ENCODE measurements at regions not wholly inside any gene's neighbourhood (a gene's known extent, or its start where the extent isn't known, plus 50 kb on each side); places are given as distances from the start of the nearest gene placed in this dataset.
A peak's percentile ranks its signal among the peaks of the same experiment; 100 is the strongest.

DNA sequence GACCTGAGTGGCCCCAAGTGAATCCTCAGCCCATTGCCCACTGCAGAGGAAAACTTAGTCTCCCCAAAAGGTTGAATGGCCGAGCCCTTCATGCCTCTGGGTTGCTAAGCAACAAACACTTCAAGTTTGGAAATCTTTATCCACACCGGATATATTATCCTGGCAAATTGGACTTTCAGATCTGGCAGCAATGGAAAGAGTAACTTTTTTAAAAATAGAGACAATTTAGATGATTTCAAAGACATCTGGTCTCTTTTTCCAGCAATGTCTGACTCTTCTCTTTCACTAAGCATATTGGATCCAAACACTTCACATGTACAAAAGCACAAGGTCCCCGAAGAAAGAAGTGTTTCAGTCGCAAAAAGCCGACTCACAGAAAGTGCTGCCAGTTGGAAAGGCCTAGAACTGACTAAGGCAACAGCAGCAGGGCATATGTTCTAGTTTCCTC, 505.3 kb downstream of the SOX6 start:
- Histone ChIP-seq H3K9me2 (replicated peaks; ENCODE audit: low read length) (no peaks in the 10 kb centered on the region), H3K27ac (ENCODE audit: low read length) (no peak overlapping the region), H3K79me2 (ENCODE audit: low read length) (no peaks in the 10 kb centered on the region), H3K9me3 (ENCODE audit: low read length) (no peaks in the 10 kb centered on the region), H3K4me3 (ENCODE audit: low read length) (no peak overlapping the region), H3K4me2 (ENCODE audit: low read length) (no peak overlapping the region), H3K4me1 (ENCODE audit: insufficient read depth, low read length) (no peaks in the 10 kb centered on the region), H3K27me3 (ENCODE audit: low read length) (no peaks in the 10 kb centered on the region), H3K36me3 (ENCODE audit: low read depth, low read length) (no peaks in the 10 kb centered on the region), H3K9ac (ENCODE audit: low read length) (no peak overlapping the region), H4K20me1 (ENCODE audit: low read length) (no peaks in the 10 kb centered on the region), H3F3A (ENCODE audit: low read length, unreplicated experiment) (no peaks in the 10 kb centered on the region), H2AFZ (ENCODE audit: low read length) (no peak overlapping the region)
- CTCF ChIA-PET: no interaction called here
- intact Hi-C loops (cut with micrococcal nuclease): no loop called here
- POLR2A ChIA-PET (ENCODE audit: unreplicated experiment): no interaction called here
- BruUV-seq (replicated peaks): no TSS peak
- no peak for ATAC-seq
- DNase-seq: no peak
- TF ChIP-seq EZH2 (IDR thresholded peaks at IDR 0.05; ENCODE audit: low read length, unreplicated experiment) (no peak), EZH2phosphoT487 (IDR thresholded peaks at IDR 0.05; ENCODE audit: borderline replicate concordance, low read length) (no peak)
- TF ChIP-seq, protein P1, sequence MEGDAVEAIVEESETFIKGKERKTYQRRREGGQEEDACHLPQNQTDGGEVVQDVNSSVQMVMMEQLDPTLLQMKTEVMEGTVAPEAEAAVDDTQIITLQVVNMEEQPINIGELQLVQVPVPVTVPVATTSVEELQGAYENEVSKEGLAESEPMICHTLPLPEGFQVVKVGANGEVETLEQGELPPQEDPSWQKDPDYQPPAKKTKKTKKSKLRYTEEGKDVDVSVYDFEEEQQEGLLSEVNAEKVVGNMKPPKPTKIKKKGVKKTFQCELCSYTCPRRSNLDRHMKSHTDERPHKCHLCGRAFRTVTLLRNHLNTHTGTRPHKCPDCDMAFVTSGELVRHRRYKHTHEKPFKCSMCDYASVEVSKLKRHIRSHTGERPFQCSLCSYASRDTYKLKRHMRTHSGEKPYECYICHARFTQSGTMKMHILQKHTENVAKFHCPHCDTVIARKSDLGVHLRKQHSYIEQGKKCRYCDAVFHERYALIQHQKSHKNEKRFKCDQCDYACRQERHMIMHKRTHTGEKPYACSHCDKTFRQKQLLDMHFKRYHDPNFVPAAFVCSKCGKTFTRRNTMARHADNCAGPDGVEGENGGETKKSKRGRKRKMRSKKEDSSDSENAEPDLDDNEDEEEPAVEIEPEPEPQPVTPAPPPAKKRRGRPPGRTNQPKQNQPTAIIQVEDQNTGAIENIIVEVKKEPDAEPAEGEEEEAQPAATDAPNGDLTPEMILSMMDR (conservative IDR thresholded peaks at IDR 0.05; ENCODE audit: low read depth, low read length): no peak

DNA sequence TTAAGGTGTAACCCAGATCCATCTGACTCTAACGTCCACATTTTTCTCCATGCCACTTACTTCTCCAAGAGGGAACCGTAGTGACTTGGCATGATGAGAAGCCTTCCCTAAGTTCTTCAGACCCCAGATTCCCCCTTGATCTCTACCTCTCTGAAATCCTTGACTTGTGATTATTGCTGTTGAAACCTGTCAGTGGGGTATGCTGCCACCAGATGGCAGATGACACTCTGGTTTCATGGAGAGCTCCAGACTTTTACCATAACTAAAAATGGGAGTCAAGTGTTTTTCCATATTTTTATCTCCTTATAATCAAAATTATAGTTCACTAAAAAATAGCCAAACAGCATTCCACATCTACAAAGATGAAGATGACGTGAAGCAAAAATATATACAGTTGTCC, 504.2 kb downstream of the SOX6 start:
- no peak for ATAC-seq

DNA sequence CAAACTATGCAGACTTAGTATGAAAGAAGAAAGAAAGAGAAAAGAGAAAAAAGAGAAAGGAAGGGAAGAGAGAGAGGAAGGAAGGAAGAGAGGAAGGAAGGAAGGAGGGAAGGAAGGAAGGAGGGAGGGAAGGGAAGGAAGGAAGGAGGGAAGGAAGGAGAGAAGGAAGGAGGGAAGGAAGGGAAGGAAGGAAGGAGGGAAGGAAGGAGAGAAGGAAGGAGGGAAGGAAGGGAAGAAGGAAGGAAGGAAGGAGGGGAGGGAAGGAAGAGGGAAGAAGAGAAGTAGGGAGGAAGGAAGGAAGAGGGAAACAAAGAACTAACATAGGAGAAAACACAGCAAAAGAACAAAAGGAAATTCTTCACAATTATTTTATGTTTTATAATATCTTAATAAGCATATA, 502.1 kb downstream of the SOX6 start:
- H3K9me3 ChIP-seq (ENCODE audit: low read length): no peaks in the 10 kb centered on the region
- POLR2A ChIA-PET (ENCODE audit: unreplicated experiment): no interaction called here
- ATAC-seq: no peak

More for the DNA sequence above, 504.2 kb downstream of the SOX6 start:
- intact Hi-C loops (cut with micrococcal nuclease): no loop called here
- no peaks in the 10 kb centered on the region for H3F3A ChIP-seq (ENCODE audit: low read length, unreplicated experiment)
- H2AFZ ChIP-seq (ENCODE audit: low read length): no peak overlapping the region
- no peaks in the 10 kb centered on the region for H3K9me3 ChIP-seq (ENCODE audit: low read length)
- no peaks in the 10 kb centered on the region for H3K9me2 ChIP-seq (replicated peaks; ENCODE audit: low read length)
- H4K20me1 ChIP-seq (ENCODE audit: low read length): no peaks in the 10 kb centered on the region
- ChIA-PET POLR2A (ENCODE audit: unreplicated experiment) (no interaction called here), CTCF (interaction anchor here (0.6 to 1.0 kb wide), 2 partner anchors 332 to 761 kb away, joined by 3 to 4 read pairs; no protein-coding TSS in a partner anchor)
- TF ChIP-seq, protein P1 (conservative IDR thresholded peaks at IDR 0.05; ENCODE audit: low read depth, low read length): peak; percentile 41
- TF ChIP-seq EZH2 (IDR thresholded peaks at IDR 0.05; ENCODE audit: low read length, unreplicated experiment): no peak
- H3K79me2 ChIP-seq (ENCODE audit: low read length): no peaks in the 10 kb centered on the region
- H3K4me1 ChIP-seq (ENCODE audit: insufficient read depth, low read length): no peaks in the 10 kb centered on the region
- H3K9ac ChIP-seq (ENCODE audit: low read length): no peak overlapping the region
- DNase-seq: peak; percentile 4
- no peak overlapping the region for H3K4me2 ChIP-seq (ENCODE audit: low read length)
- BruUV-seq (replicated peaks): no TSS peak
- no peak overlapping the region for H3K27ac ChIP-seq (ENCODE audit: low read length)
- H3K36me3 ChIP-seq (ENCODE audit: low read depth, low read length): no peaks in the 10 kb centered on the region
- no peak overlapping the region for H3K4me3 ChIP-seq (ENCODE audit: low read length)
- no peaks in the 10 kb centered on the region for H3K27me3 ChIP-seq (ENCODE audit: low read length)

More for the DNA sequence above, 502.1 kb downstream of the SOX6 start:
- no peaks in the 10 kb centered on the region for H3K27me3 ChIP-seq (ENCODE audit: low read length)
- no peaks in the 10 kb centered on the region for H3K36me3 ChIP-seq (ENCODE audit: low read depth, low read length)
- CTCF ChIA-PET: no interaction called here
- no peak overlapping the region for H3K4me3 ChIP-seq (ENCODE audit: low read length)
- no peak overlapping the region for H3K9ac ChIP-seq (ENCODE audit: low read length)
- H3K4me2 ChIP-seq (ENCODE audit: low read length): no peak overlapping the region
- H2AFZ ChIP-seq (ENCODE audit: low read length): no peak overlapping the region
- H3K79me2 ChIP-seq (ENCODE audit: low read length): no peaks in the 10 kb centered on the region
- DNase-seq: no peak
- no peaks in the 10 kb centered on the region for H3K4me1 ChIP-seq (ENCODE audit: insufficient read depth, low read length)
- H3K27ac ChIP-seq (ENCODE audit: low read length): no peak overlapping the region
- H3K9me2 ChIP-seq (replicated peaks; ENCODE audit: low read length): no peaks in the 10 kb centered on the region
- TF ChIP-seq EZH2phosphoT487 (IDR thresholded peaks at IDR 0.05; ENCODE audit: borderline replicate concordance, low read length) (no peak), EZH2 (IDR thresholded peaks at IDR 0.05; ENCODE audit: low read length, unreplicated experiment) (no peak)
- TF ChIP-seq, protein P1 (conservative IDR thresholded peaks at IDR 0.05; ENCODE audit: low read depth, low read length): no peak
- no TSS peak for BruUV-seq (replicated peaks)
- no peaks in the 10 kb centered on the region for H4K20me1 ChIP-seq (ENCODE audit: low read length)
- intact Hi-C loops (cut with micrococcal nuclease): no loop called here
- no peaks in the 10 kb centered on the region for H3F3A ChIP-seq (ENCODE audit: low read length, unreplicated experiment)
